ENCODE measurements at regions not wholly inside any gene's neighbourhood (a gene's known extent, or its start where the extent isn't known, plus 50 kb on each side); places are given as distances from the start of the nearest gene placed in this dataset.

DNA sequence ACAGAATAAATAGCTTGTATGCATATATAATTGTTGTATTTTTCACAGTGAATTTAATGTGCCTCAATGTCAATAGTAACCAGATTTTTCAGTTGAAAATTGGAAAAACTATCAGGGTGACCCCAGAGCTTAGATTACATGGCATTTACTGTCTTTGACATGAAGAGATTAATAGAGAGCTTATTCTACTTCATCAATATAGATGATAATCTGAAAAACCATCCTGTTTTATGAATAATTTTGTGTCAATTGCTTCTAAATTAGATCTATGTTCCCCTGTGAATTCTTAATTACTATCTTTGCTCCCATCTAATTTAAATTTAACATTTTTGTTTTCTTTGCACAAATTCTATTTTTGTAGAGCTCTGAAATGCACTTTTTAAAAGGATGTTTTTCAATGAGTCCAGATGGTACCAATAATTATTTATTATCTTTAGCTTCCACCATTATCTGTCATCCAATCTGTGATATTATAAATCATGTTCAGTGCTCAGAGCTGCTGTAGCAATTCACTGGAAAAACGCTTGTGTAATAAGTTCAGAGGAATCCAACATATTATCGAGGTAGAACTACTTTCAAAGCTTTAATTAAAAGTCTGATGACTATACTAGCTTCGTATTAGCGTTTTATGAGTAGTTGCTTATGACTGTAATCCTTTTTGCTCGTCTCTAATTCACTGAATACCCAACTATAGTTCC, 291.4 kb downstream of the JRKL start:
- no peak for DNase-seq
- H4K8ac ChIP-seq (ENCODE audit: low read depth, low read length) = no peak overlapping the region
- H3K79me1 ChIP-seq (ENCODE audit: low read length) = no peaks in the 10 kb centered on the region
- H3K18ac ChIP-seq (ENCODE audit: low read length) = no peak overlapping the region
- no peaks in the 10 kb centered on the region for H3K27me3 ChIP-seq (ENCODE audit: insufficient read depth, low read length, poor library complexity)
- WGBS (ENCODE audit: extremely low coverage, insufficient coverage, low lambda C conversion rate) = no CpG with 5 or more reads among the region's 5 CpGs
- no peak overlapping the region for H3K4me3 ChIP-seq (ENCODE audit: low read length)
- H3K56ac ChIP-seq (ENCODE audit: low read length) = no peak overlapping the region
- H4K5ac ChIP-seq (ENCODE audit: low read length) = no peak overlapping the region
- H3K4me1 ChIP-seq (ENCODE audit: control insufficient read depth, low read depth, low read length) = peaks cover 2% of the 10 kb centered on the region
- no peak overlapping the region for H2BK15ac ChIP-seq (replicated peaks; ENCODE audit: low read depth)
- H2BK120ac ChIP-seq (ENCODE audit: low read depth, low read length) = no peak overlapping the region
- no peaks in the 10 kb centered on the region for H3K36me3 ChIP-seq (ENCODE audit: control insufficient read depth, insufficient read depth, low read length)
- no peak overlapping the region for H3K23ac ChIP-seq (ENCODE audit: low read length)
- H2BK5ac ChIP-seq (ENCODE audit: low read length) = no peak overlapping the region
- no peak overlapping the region for H3K9ac ChIP-seq (ENCODE audit: low read length)
- no peak overlapping the region for H3K27ac ChIP-seq (ENCODE audit: low read depth, low read length)
- H3K79me2 ChIP-seq (ENCODE audit: control insufficient read depth, insufficient read depth, low read length) = no peaks in the 10 kb centered on the region
- H3K4me2 ChIP-seq (ENCODE audit: low read length) = no peak overlapping the region
- H3K4ac ChIP-seq (ENCODE audit: low read depth, low read length) = no peak overlapping the region
- no peak overlapping the region for H2AK5ac ChIP-seq (ENCODE audit: low read length)

DNA sequence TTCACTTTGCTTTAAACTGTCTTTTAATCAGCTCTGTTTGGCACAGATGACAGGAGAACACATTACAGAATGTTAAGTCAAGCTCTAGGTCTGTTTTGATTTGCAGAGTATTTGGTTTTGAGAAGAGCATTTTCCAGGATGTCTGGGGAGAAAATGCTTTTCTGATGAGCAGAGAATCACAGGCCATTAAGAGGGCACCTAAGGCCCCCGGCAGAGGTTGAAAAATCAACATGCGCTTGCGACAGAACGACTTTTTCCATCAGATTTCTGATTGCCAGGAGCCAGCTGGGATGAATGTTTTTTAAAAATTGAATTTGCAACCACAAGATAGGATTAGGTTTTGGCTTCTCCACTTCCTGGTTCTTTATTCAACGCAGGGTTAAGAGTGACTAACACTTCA, 304.5 kb downstream of the JRKL start:
- H3K79me1 ChIP-seq (ENCODE audit: low read length) = no peaks in the 10 kb centered on the region
- H3K4ac ChIP-seq (ENCODE audit: low read depth, low read length) = no peak overlapping the region
- H2BK15ac ChIP-seq (replicated peaks; ENCODE audit: low read depth) = no peak overlapping the region
- H2AK5ac ChIP-seq (ENCODE audit: low read length) = no peak overlapping the region
- H3K4me3 ChIP-seq (ENCODE audit: low read length) = no peak overlapping the region
- no peaks in the 10 kb centered on the region for H3K27me3 ChIP-seq (ENCODE audit: insufficient read depth, low read length, poor library complexity)
- H3K79me2 ChIP-seq (ENCODE audit: control insufficient read depth, insufficient read depth, low read length) = no peaks in the 10 kb centered on the region
- no peak overlapping the region for H3K4me2 ChIP-seq (ENCODE audit: low read length)
- H3K23ac ChIP-seq (ENCODE audit: low read length) = no peak overlapping the region
- WGBS (ENCODE audit: extremely low coverage, insufficient coverage, low lambda C conversion rate) = no CpG with 5 or more reads among the region's 5 CpGs
- no peak overlapping the region for H3K27ac ChIP-seq (ENCODE audit: low read depth, low read length)
- no peak overlapping the region for H2BK5ac ChIP-seq (ENCODE audit: low read length)
- DNase-seq = no peak
- no peaks in the 10 kb centered on the region for H3K36me3 ChIP-seq (ENCODE audit: control insufficient read depth, insufficient read depth, low read length)
- peak overlapping the region; percentile 10 for H3K18ac ChIP-seq (ENCODE audit: low read length)
- H2BK120ac ChIP-seq (ENCODE audit: low read depth, low read length) = no peak overlapping the region
- H3K56ac ChIP-seq (ENCODE audit: low read length) = no peak overlapping the region
- H4K8ac ChIP-seq (ENCODE audit: low read depth, low read length) = no peak overlapping the region
- H3K4me1 ChIP-seq (ENCODE audit: control insufficient read depth, low read depth, low read length) = no peaks in the 10 kb centered on the region
- no peak overlapping the region for H4K5ac ChIP-seq (ENCODE audit: low read length)
- no peak overlapping the region for H3K9ac ChIP-seq (ENCODE audit: low read length)

DNA sequence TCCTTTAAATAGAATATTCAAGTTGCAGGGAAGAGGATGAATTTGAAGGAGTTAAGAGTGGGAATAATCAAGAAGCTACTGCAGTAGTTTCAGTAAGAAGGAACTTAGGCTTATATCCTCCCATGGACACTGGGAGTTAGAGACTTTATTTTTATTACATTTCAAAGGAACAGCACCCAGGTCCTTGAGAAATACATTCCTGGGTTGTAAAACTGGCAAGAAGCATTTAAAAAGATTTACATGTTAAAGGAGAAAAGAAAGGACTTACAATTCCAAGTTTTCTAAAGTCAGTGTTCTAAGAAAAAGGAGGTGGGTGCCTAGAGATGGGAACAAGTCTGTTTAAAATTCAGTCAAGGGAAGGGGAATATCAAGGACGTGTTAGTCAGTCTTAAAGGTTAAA, 306.9 kb downstream of the JRKL start:
- no peak overlapping the region for H3K4me3 ChIP-seq (ENCODE audit: low read length)
- no peak overlapping the region for H3K27ac ChIP-seq (ENCODE audit: low read depth, low read length)
- no peaks in the 10 kb centered on the region for H3K36me3 ChIP-seq (ENCODE audit: control insufficient read depth, insufficient read depth, low read length)
- no peaks in the 10 kb centered on the region for H3K27me3 ChIP-seq (ENCODE audit: insufficient read depth, low read length, poor library complexity)
- no peak for DNase-seq
- no peak overlapping the region for H4K5ac ChIP-seq (ENCODE audit: low read length)
- H3K23ac ChIP-seq (ENCODE audit: low read length) = no peak overlapping the region
- H3K4me2 ChIP-seq (ENCODE audit: low read length) = no peak overlapping the region
- no peak overlapping the region for H2AK5ac ChIP-seq (ENCODE audit: low read length)
- WGBS (ENCODE audit: extremely low coverage, insufficient coverage, low lambda C conversion rate) = no CpG with 5 or more reads among the region's 1 CpG
- H3K79me1 ChIP-seq (ENCODE audit: low read length) = no peaks in the 10 kb centered on the region
- no peaks in the 10 kb centered on the region for H3K79me2 ChIP-seq (ENCODE audit: control insufficient read depth, insufficient read depth, low read length)
- no peak overlapping the region for H3K18ac ChIP-seq (ENCODE audit: low read length)
- no peak overlapping the region for H4K8ac ChIP-seq (ENCODE audit: low read depth, low read length)
- no peak overlapping the region for H2BK5ac ChIP-seq (ENCODE audit: low read length)
- H2BK120ac ChIP-seq (ENCODE audit: low read depth, low read length) = no peak overlapping the region
- no peak overlapping the region for H3K4ac ChIP-seq (ENCODE audit: low read depth, low read length)
- H3K56ac ChIP-seq (ENCODE audit: low read length) = no peak overlapping the region
- H2BK15ac ChIP-seq (replicated peaks; ENCODE audit: low read depth) = no peak overlapping the region
- H3K9ac ChIP-seq (ENCODE audit: low read length) = no peak overlapping the region
- H3K4me1 ChIP-seq (ENCODE audit: control insufficient read depth, low read depth, low read length) = no peaks in the 10 kb centered on the region

DNA sequence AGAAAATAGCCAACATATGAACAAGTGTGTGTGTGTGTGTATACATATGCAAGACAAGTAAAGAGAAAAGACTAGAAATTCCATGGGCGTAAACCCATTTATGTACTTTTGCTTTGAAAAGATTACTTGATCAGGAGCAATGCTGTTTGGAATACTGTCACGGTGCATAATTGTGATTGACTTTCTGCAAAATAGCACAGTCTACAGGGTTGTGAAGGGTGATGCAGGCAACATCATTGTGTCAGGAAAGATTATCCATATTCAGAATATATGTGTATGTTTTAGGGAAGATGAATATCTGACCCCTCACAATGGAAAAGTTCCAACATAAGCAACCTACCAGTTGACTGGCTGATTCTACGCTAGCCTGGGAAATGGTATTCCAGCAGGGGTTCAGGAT, 307.7 kb downstream of the JRKL start:
- Histone ChIP-seq H2BK5ac (ENCODE audit: low read length) (no peak overlapping the region), H3K79me2 (ENCODE audit: control insufficient read depth, insufficient read depth, low read length) (no peaks in the 10 kb centered on the region), H3K27ac (ENCODE audit: low read depth, low read length) (no peak overlapping the region), H3K4me3 (ENCODE audit: low read length) (no peak overlapping the region), H2BK15ac (replicated peaks; ENCODE audit: low read depth) (no peak overlapping the region), H2BK120ac (ENCODE audit: low read depth, low read length) (peak overlapping the region; percentile 21), H3K36me3 (ENCODE audit: control insufficient read depth, insufficient read depth, low read length) (no peaks in the 10 kb centered on the region), H3K18ac (ENCODE audit: low read length) (no peak overlapping the region), H2AK5ac (ENCODE audit: low read length) (no peak overlapping the region), H3K4ac (ENCODE audit: low read depth, low read length) (no peak overlapping the region), H3K79me1 (ENCODE audit: low read length) (no peaks in the 10 kb centered on the region), H4K8ac (ENCODE audit: low read depth, low read length) (no peak overlapping the region), H4K5ac (ENCODE audit: low read length) (no peak overlapping the region), H3K27me3 (ENCODE audit: insufficient read depth, low read length, poor library complexity) (no peaks in the 10 kb centered on the region), H3K4me1 (ENCODE audit: control insufficient read depth, low read depth, low read length) (no peaks in the 10 kb centered on the region), H3K23ac (ENCODE audit: low read length) (no peak overlapping the region), H3K4me2 (ENCODE audit: low read length) (no peak overlapping the region), H3K56ac (ENCODE audit: low read length) (no peak overlapping the region), H3K9ac (ENCODE audit: low read length) (no peak overlapping the region)
- WGBS (ENCODE audit: extremely low coverage, insufficient coverage, low lambda C conversion rate) = no CpG with 5 or more reads among the region's 3 CpGs
- DNase-seq = no peak

DNA sequence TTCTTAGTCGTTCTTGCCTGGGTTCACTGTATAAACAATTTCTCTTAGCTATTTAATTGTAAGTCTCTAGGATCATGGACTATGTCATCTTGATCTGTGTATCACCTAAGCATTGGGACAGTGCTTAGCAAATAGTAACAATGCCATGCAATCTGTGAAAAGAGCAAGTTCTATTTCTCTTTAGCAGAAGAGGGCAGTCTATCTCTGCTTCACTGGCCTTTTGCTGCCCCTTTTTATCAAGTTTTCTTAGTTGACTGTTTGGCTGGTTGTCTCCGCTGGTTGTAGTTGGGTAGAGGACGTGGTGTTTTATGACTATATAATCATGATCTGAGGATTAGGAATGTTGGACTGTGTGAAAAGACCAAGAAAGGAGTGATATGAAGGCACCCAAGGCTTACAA, 315.0 kb downstream of the JRKL start:
- no peak overlapping the region for H3K56ac ChIP-seq (ENCODE audit: low read length)
- no peak overlapping the region for H3K4me2 ChIP-seq (ENCODE audit: low read length)
- H3K27ac ChIP-seq (ENCODE audit: low read depth, low read length) = no peak overlapping the region
- no peak overlapping the region for H2BK120ac ChIP-seq (ENCODE audit: low read depth, low read length)
- H2AK5ac ChIP-seq (ENCODE audit: low read length) = no peak overlapping the region
- H4K8ac ChIP-seq (ENCODE audit: low read depth, low read length) = no peak overlapping the region
- H3K4ac ChIP-seq (ENCODE audit: low read depth, low read length) = no peak overlapping the region
- H3K4me1 ChIP-seq (ENCODE audit: control insufficient read depth, low read depth, low read length) = no peaks in the 10 kb centered on the region
- no peaks in the 10 kb centered on the region for H3K79me2 ChIP-seq (ENCODE audit: control insufficient read depth, insufficient read depth, low read length)
- peak; percentile 66 for DNase-seq
- no peak overlapping the region for H2BK15ac ChIP-seq (replicated peaks; ENCODE audit: low read depth)
- no peak overlapping the region for H3K23ac ChIP-seq (ENCODE audit: low read length)
- no peaks in the 10 kb centered on the region for H3K27me3 ChIP-seq (ENCODE audit: insufficient read depth, low read length, poor library complexity)
- no peaks in the 10 kb centered on the region for H3K36me3 ChIP-seq (ENCODE audit: control insufficient read depth, insufficient read depth, low read length)
- WGBS (ENCODE audit: extremely low coverage, insufficient coverage, low lambda C conversion rate) = no CpG with 5 or more reads among the region's 3 CpGs
- H4K5ac ChIP-seq (ENCODE audit: low read length) = no peak overlapping the region
- no peak overlapping the region for H3K4me3 ChIP-seq (ENCODE audit: low read length)
- H2BK5ac ChIP-seq (ENCODE audit: low read length) = no peak overlapping the region
- no peak overlapping the region for H3K9ac ChIP-seq (ENCODE audit: low read length)
- H3K79me1 ChIP-seq (ENCODE audit: low read length) = no peaks in the 10 kb centered on the region
- H3K18ac ChIP-seq (ENCODE audit: low read length) = no peak overlapping the region

DNA sequence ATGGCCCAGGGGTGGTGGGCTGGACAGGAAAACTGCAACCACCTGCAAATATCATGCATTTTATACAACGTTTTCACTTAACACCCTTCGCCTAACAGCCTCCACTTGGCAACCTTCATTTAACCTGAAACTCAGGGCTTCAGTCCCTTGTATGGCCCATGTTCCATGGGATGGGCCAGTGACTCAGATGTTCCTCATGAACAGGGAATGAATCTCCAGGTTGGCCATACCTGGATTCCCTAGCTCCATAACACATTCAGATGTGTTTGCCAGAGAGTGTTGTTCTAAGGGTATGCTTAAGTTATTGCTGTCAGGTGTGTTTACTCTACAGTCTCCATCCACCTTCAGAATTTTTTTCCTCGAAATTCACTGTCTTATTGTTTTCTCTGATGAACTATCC, 316.9 kb downstream of the JRKL start:
- no peaks in the 10 kb centered on the region for H3K27me3 ChIP-seq (ENCODE audit: insufficient read depth, low read length, poor library complexity)
- no peaks in the 10 kb centered on the region for H3K4me1 ChIP-seq (ENCODE audit: control insufficient read depth, low read depth, low read length)
- H2BK120ac ChIP-seq (ENCODE audit: low read depth, low read length) = no peak overlapping the region
- H3K23ac ChIP-seq (ENCODE audit: low read length) = no peak overlapping the region
- H2BK5ac ChIP-seq (ENCODE audit: low read length) = no peak overlapping the region
- no peak overlapping the region for H3K4me2 ChIP-seq (ENCODE audit: low read length)
- no peak overlapping the region for H4K5ac ChIP-seq (ENCODE audit: low read length)
- H3K79me1 ChIP-seq (ENCODE audit: low read length) = no peaks in the 10 kb centered on the region
- no CpG with 5 or more reads among the region's 3 CpGs for WGBS (ENCODE audit: extremely low coverage, insufficient coverage, low lambda C conversion rate)
- H3K27ac ChIP-seq (ENCODE audit: low read depth, low read length) = no peak overlapping the region
- DNase-seq = no peak
- no peak overlapping the region for H3K56ac ChIP-seq (ENCODE audit: low read length)
- no peak overlapping the region for H3K4ac ChIP-seq (ENCODE audit: low read depth, low read length)
- no peak overlapping the region for H2AK5ac ChIP-seq (ENCODE audit: low read length)
- H3K18ac ChIP-seq (ENCODE audit: low read length) = no peak overlapping the region
- H3K4me3 ChIP-seq (ENCODE audit: low read length) = no peak overlapping the region
- no peaks in the 10 kb centered on the region for H3K79me2 ChIP-seq (ENCODE audit: control insufficient read depth, insufficient read depth, low read length)
- H3K9ac ChIP-seq (ENCODE audit: low read length) = no peak overlapping the region
- no peak overlapping the region for H4K8ac ChIP-seq (ENCODE audit: low read depth, low read length)
- no peaks in the 10 kb centered on the region for H3K36me3 ChIP-seq (ENCODE audit: control insufficient read depth, insufficient read depth, low read length)
- no peak overlapping the region for H2BK15ac ChIP-seq (replicated peaks; ENCODE audit: low read depth)

Data from mesendoderm (in vitro differentiated cells).